ENCODE measurements at regions not wholly inside any gene's neighbourhood (a gene's known extent, or its start where the extent isn't known, plus 50 kb on each side); places are given as distances from the start of the nearest gene placed in this dataset.

- no peak for TF ChIP-seq EZH2 (IDR thresholded peaks at IDR 0.05; ENCODE audit: borderline replicate concordance)
- TF ChIP-seq CTCF (IDR thresholded peaks at IDR 0.05; ENCODE audit: poor library complexity): no peak
These were observed 328.1 kb downstream of the BTG1 start for GRCh38 chr12:91817517-91817916.

Measured in hepatocyte (in vitro differentiated cells).